Activated CD4-positive, alpha-beta T cell treated with anti-CD3 and anti-CD28 coated beads, Interleukin-2, amount 10 ng/mL, durations not matched to agents 24 days and 14 days (primary cell): ENCODE measurements at regions not wholly inside any gene's neighbourhood (a gene's known extent, or its start where the extent isn't known, plus 50 kb on each side); places are given as distances from the start of the nearest gene placed in this dataset.

Experiments used
- DNase-seq: peaks from one replicate; pipeline ENCODE4 v3.0.0; 2022
- H3K27ac Mint-ChIP-seq: one replicate; pipeline ENCODE4 v1.8.0; 2022; ENCODE audit warnings: mild to moderate bottlenecking, mixed read lengths
- H3K27me3 Mint-ChIP-seq: one replicate; pipeline ENCODE4 v1.8.0; 2022; ENCODE audit warnings: mixed read lengths
- H3K36me3 Mint-ChIP-seq: one replicate; pipeline ENCODE4 v1.8.0; 2022; ENCODE audit warnings: low read depth, mild to moderate bottlenecking, mixed read lengths
- H3K4me1 Mint-ChIP-seq: one replicate; pipeline ENCODE4 v1.8.0; 2021; ENCODE audit warnings: mixed read lengths
- H3K4me3 Mint-ChIP-seq: one replicate; pipeline ENCODE4 v1.8.0; 2022; ENCODE audit warnings: mild to moderate bottlenecking, moderate library complexity, mixed read lengths
- H3K9me3 Mint-ChIP-seq: one replicate; pipeline ENCODE4 v1.8.0; 2021; ENCODE audit warnings: mixed read lengths
- intact Hi-C: fragments of 100-400 bp; cut with micrococcal nuclease; formaldehyde crosslinking; loops from one replicate; pipeline ENCODE4 v1.15.1; 2023

- Mint-ChIP-seq H3K4me3 (no peak overlapping the region), H3K36me3 (peaks cover 12% of the 10 kb centered on the region), H3K4me1 (peaks cover 32% of the 10 kb centered on the region), H3K27me3 (no peaks in the 10 kb centered on the region), H3K27ac (no peak overlapping the region), H3K9me3 (peaks cover 11% of the 10 kb centered on the region)
- intact Hi-C loops, result loop anchor here (10.0 kb wide), 1 partner anchor 1008 kb away; no protein-coding TSS in a partner anchor
- no peak for DNase-seq
Observed at GRCh38 chr2:195472501-195473234, 184.4 kb upstream of the SLC39A10 start.

DNA sequence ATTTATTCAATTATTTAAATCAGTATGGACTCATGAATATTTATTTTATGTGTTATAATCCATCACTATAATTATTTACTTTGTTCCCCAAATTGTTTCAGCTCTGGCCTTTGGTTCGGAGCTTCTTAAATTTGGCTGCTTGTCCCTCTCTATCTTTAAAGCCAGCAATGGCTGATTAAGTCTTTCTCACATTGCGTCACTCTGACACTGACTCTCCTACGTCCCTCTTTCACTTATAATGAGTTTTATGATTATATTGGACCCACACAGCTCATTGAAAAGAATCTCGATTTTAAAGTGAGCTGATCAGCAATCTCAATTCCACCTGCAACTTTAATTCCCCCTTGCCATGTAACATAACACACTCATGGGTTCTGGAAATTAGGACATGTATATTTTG is 185.2 kb upstream of the SLC39A10 start:
- Mint-ChIP-seq H3K4me1 (peaks cover 27% of the 10 kb centered on the region), H3K27ac (no peak overlapping the region), H3K9me3 (peaks cover 7% of the 10 kb centered on the region), H3K36me3 (peaks cover 9% of the 10 kb centered on the region), H3K27me3 (no peaks in the 10 kb centered on the region), H3K4me3 (no peak overlapping the region)
- DNase-seq, result no peak
- intact Hi-C loops, result loop anchor here (10.0 kb wide), 1 partner anchor 1007 kb away; no protein-coding TSS in a partner anchor

GRCh38 chr2:195471163-195471562 is 185.9 kb upstream of the SLC39A10 start:
- Mint-ChIP-seq H3K27ac (no peak overlapping the region), H3K36me3 (peaks cover 9% of the 10 kb centered on the region), H3K4me3 (no peak overlapping the region), H3K9me3 (peaks cover 7% of the 10 kb centered on the region), H3K4me1 (peaks cover 25% of the 10 kb centered on the region), H3K27me3 (no peaks in the 10 kb centered on the region)
- intact Hi-C loops, result loop anchor here (10.0 kb wide), 1 partner anchor 1006 kb away; no protein-coding TSS in a partner anchor
- DNase-seq, result no peak

- no peak overlapping the region for H3K27ac Mint-ChIP-seq
- no peak overlapping the region for H3K4me3 Mint-ChIP-seq
- intact Hi-C loops, result loop anchor here (10.0 kb wide), 1 partner anchor 1006 kb away; no protein-coding TSS in a partner anchor
- no peaks in the 10 kb centered on the region for H3K27me3 Mint-ChIP-seq
- peaks cover 25% of the 10 kb centered on the region for H3K4me1 Mint-ChIP-seq
- peaks cover 10% of the 10 kb centered on the region for H3K9me3 Mint-ChIP-seq
- H3K36me3 Mint-ChIP-seq, result peaks cover 12% of the 10 kb centered on the region
- DNase-seq, result no peak
Observed at GRCh38 chr2:195470622-195471021, 186.4 kb upstream of the SLC39A10 start.

DNA sequence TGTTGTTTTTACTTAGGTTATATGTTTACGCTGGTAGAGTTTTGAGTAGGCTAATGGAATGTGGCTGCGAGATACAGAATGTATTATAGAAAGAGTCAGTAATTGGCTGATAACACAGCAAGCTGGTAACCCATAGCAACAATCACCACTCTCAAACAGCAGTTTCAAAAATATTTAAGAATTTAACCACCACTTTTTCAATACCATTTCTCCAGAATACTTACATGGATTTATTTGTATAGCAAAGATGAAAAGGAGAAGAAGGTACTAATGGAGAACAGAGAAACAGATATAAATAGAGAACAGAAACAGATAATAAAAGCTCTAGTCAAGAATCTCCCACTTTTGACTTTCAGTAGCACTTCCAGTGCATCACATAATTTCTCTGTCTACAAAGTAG is 188.3 kb upstream of the SLC39A10 start:
- no peak overlapping the region for H3K4me3 Mint-ChIP-seq
- H3K27me3 Mint-ChIP-seq, result no peaks in the 10 kb centered on the region
- peaks cover 18% of the 10 kb centered on the region for H3K9me3 Mint-ChIP-seq
- no peak for DNase-seq
- H3K36me3 Mint-ChIP-seq, result peaks cover 19% of the 10 kb centered on the region
- intact Hi-C loops, result no loop called here
- H3K4me1 Mint-ChIP-seq, result peaks cover 22% of the 10 kb centered on the region
- H3K27ac Mint-ChIP-seq, result no peak overlapping the region

DNA sequence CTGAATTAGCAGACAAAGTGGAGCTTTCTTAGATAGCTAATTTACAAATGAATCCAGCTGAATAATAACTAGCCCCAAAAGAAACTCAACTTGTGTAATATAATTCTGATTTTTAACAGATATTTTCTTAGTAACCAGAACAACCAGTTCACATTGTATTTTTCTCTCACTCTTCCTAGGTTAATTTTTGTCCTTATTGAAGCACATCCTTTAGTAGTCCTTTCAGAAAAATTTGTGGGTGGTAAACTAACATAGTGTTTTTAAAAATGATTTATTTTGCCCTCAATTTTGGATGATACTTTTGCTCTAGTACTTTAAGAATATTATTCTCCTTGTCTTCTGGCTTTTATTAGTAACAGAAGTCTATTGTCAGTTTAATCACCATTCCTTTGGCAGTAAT is 190.6 kb upstream of the SLC39A10 start:
- Mint-ChIP-seq H3K9me3 (peaks cover 22% of the 10 kb centered on the region), H3K36me3 (peaks cover 19% of the 10 kb centered on the region), H3K4me1 (peaks cover 17% of the 10 kb centered on the region), H3K27me3 (no peaks in the 10 kb centered on the region), H3K27ac (no peak overlapping the region), H3K4me3 (no peak overlapping the region)
- intact Hi-C loops, result no loop called here
- no peak for DNase-seq

DNA sequence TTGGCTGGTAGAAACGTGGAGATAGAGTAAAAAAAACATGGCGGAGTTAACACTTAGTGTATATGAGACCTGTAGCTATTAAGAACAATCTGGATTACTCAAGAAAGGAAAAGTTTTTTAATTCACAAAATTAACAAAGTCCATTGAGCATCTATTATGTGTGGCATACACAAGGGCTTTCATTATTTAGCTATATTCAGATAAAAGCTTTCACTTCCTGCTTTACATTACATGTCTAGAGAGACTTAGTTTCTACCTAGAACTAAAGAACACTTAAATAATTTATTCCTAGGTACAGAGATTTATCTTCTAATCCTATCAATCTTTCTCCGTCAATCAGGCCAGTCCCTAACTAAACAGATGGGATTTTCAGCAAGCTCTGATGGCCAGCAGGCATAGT is 196.0 kb upstream of the SLC39A10 start:
- Mint-ChIP-seq H3K36me3 (peaks cover 18% of the 10 kb centered on the region), H3K4me3 (no peak overlapping the region), H3K4me1 (peaks cover 10% of the 10 kb centered on the region), H3K9me3 (peaks cover 23% of the 10 kb centered on the region), H3K27me3 (no peaks in the 10 kb centered on the region), H3K27ac (no peak overlapping the region)
- intact Hi-C loops, result no loop called here
- no peak for DNase-seq

GRCh38 chr2:195458936-195459335 is 198.1 kb upstream of the SLC39A10 start:
- Mint-ChIP-seq H3K27ac (no peak overlapping the region), H3K4me1 (peaks cover 15% of the 10 kb centered on the region), H3K4me3 (no peak overlapping the region), H3K27me3 (no peaks in the 10 kb centered on the region), H3K36me3 (peaks cover 12% of the 10 kb centered on the region), H3K9me3 (peaks cover 17% of the 10 kb centered on the region)
- intact Hi-C loops, result no loop called here
- DNase-seq, result no peak

DNA sequence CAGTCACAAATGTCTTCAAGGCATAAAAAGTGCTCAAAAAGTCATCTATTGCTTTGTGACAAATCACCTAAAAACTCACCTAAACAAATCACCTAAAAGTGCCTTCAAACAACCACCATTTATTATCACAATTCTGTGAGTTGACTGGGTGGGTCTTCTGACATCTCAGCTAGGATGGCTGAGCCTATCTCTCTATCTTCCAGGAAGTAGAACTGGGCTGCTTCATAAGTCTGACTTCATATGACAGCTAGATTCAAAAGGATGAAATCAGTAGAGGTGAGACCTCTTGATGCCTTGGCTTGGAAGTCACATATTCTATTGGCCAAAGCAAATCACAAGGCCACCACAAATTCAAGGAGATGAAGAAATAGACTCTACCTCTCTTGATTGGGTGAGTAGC is 199.2 kb upstream of the SLC39A10 start:
- intact Hi-C loops, result no loop called here
- no peak overlapping the region for H3K4me3 Mint-ChIP-seq
- no peak for DNase-seq
- no peaks in the 10 kb centered on the region for H3K27me3 Mint-ChIP-seq
- H3K27ac Mint-ChIP-seq, result no peak overlapping the region
- H3K4me1 Mint-ChIP-seq, result peaks cover 16% of the 10 kb centered on the region
- H3K9me3 Mint-ChIP-seq, result peaks cover 14% of the 10 kb centered on the region
- H3K36me3 Mint-ChIP-seq, result peaks cover 10% of the 10 kb centered on the region

DNA sequence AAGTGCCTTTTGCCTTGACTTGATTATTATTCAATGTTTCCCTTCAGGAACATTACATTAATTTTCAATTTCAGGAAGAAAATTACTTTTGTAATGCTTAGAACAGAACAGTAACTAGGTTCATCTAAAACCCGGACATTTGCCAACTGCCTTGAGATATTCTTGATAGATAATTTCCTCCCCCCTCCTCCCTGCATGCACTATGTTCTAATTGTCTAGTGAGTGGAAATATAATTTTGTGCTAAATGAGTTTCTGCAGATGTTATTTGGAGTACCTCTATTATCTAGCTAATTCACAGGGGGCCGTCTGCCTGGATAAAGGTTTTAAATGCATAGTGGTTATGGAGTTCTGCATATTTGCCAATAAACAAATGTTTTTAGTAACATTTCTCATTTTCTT is 200.3 kb upstream of the SLC39A10 start:
- Mint-ChIP-seq H3K27ac (no peak overlapping the region), H3K36me3 (peaks cover 8% of the 10 kb centered on the region), H3K27me3 (no peaks in the 10 kb centered on the region), H3K9me3 (peaks cover 11% of the 10 kb centered on the region), H3K4me3 (no peak overlapping the region), H3K4me1 (peaks cover 19% of the 10 kb centered on the region)
- intact Hi-C loops, result no loop called here
- no peak for DNase-seq

GRCh38 chr2:195451160-195451559 is 205.9 kb upstream of the SLC39A10 start:
- intact Hi-C loops, result no loop called here
- Mint-ChIP-seq H3K27me3 (no peaks in the 10 kb centered on the region), H3K36me3 (peaks cover 2% of the 10 kb centered on the region), H3K27ac (no peak overlapping the region), H3K4me3 (no peak overlapping the region), H3K4me1 (peaks cover 16% of the 10 kb centered on the region), H3K9me3 (peaks cover 3% of the 10 kb centered on the region)
- no peak for DNase-seq

GRCh38 chr2:195450552-195451113 is 206.4 kb upstream of the SLC39A10 start:
- peaks cover 2% of the 10 kb centered on the region for H3K36me3 Mint-ChIP-seq
- intact Hi-C loops, result no loop called here
- H3K27me3 Mint-ChIP-seq, result no peaks in the 10 kb centered on the region
- H3K4me1 Mint-ChIP-seq, result peaks cover 16% of the 10 kb centered on the region
- no peak overlapping the region for H3K27ac Mint-ChIP-seq
- no peak for DNase-seq
- no peak overlapping the region for H3K4me3 Mint-ChIP-seq
- H3K9me3 Mint-ChIP-seq, result peaks cover 3% of the 10 kb centered on the region

GRCh38 chr2:195447323-195447975 is 209.6 kb upstream of the SLC39A10 start:
- Mint-ChIP-seq H3K27me3 (no peaks in the 10 kb centered on the region), H3K4me1 (peaks cover 9% of the 10 kb centered on the region), H3K27ac (no peak overlapping the region), H3K36me3 (peaks cover 12% of the 10 kb centered on the region), H3K4me3 (no peak overlapping the region), H3K9me3 (peaks cover 6% of the 10 kb centered on the region)
- intact Hi-C loops, result no loop called here
- no peak for DNase-seq

GRCh38 chr2:195445639-195446038 is 211.4 kb upstream of the SLC39A10 start:
- Mint-ChIP-seq H3K36me3 (peaks cover 29% of the 10 kb centered on the region), H3K4me3 (no peak overlapping the region), H3K27ac (no peak overlapping the region), H3K4me1 (peaks cover 7% of the 10 kb centered on the region), H3K27me3 (no peaks in the 10 kb centered on the region), H3K9me3 (peaks cover 15% of the 10 kb centered on the region)
- intact Hi-C loops, result no loop called here
- no peak for DNase-seq
